22Rv1 (cell line): ENCODE measurements at regions not wholly inside any gene's neighbourhood (a gene's known extent, or its start where the extent isn't known, plus 50 kb on each side); places are given as distances from the start of the nearest gene placed in this dataset.
"Not testable (repeated sequence)": the region's sequence is repeated elsewhere in the genome, so short reads cannot be mapped to it uniquely, and the experiment has no call there.

Experiments used
- H3K27ac ChIP-seq: fragments of 450-650 bp; 2 replicates; pipeline ENCODE4 v1.5.1; 2017
- CTCF ChIP-seq: fragments of 450-650 bp; IDR thresholded peaks from 2 replicates; pipeline ENCODE4 v1.5.1; 2017; ENCODE audit warnings: mild to moderate bottlenecking
- ZFX ChIP-seq: fragments of 450-650 bp; IDR thresholded peaks from 2 replicates; pipeline ENCODE4 v1.6.1; 2017; ENCODE audit warnings: antibody characterized with exemption, borderline replicate concordance

GRCh38 chr6:21935142-21935541 is 341.6 kb downstream of the SOX4 start:
- H3K27ac ChIP-seq, result no peak overlapping the region
- no peak for TF ChIP-seq CTCF
- no peak for TF ChIP-seq ZFX

GRCh38 chr6:21935561-21936028 is 342.0 kb downstream of the SOX4 start:
- no peak overlapping the region for H3K27ac ChIP-seq
- TF ChIP-seq ZFX (no peak), CTCF (peak; percentile 80)

GRCh38 chr6:21937466-21937865 is 343.9 kb downstream of the SOX4 start:
- no peak for TF ChIP-seq ZFX
- no peak for TF ChIP-seq CTCF
- no peak overlapping the region for H3K27ac ChIP-seq

- not testable (repeated sequence) for H3K27ac ChIP-seq
These were observed 345.5 kb downstream of the SOX4 start for GRCh38 chr6:21939066-21939465.

- H3K27ac ChIP-seq, result no peak overlapping the region
- TF ChIP-seq CTCF, result no peak
- no peak for TF ChIP-seq ZFX
These were observed 348.4 kb downstream of the SOX4 start for GRCh38 chr6:21941926-21942325.

- no peak for TF ChIP-seq CTCF
- no peak for TF ChIP-seq ZFX
- H3K27ac ChIP-seq, result no peak overlapping the region
These were observed 349.3 kb downstream of the SOX4 start for GRCh38 chr6:21942897-21943296.

- TF ChIP-seq ZFX, result no peak
- no peak for TF ChIP-seq CTCF
- H3K27ac ChIP-seq, result no peak overlapping the region
These were observed 350.5 kb downstream of the PRL start for GRCh38 chr6:21946298-21946783.

GRCh38 chr6:21947227-21947626 is 349.6 kb downstream of the PRL start:
- H3K27ac ChIP-seq, result not testable (repeated sequence)
